H9 (cell line): ENCODE measurements at regions not wholly inside any gene's neighbourhood (a gene's known extent, or its start where the extent isn't known, plus 50 kb on each side); places are given as distances from the start of the nearest gene placed in this dataset.

Experiments used
- DNase-seq: peaks from one replicate; pipeline ENCODE4 v3.0.0-alpha.2; 2017
- H2AFZ ChIP-seq: one replicate; pipeline ENCODE4 v1.6.1; 2013; ENCODE audit warnings: mild to moderate bottlenecking, low read length, control low read depth, moderate library complexity
- H2AK5ac ChIP-seq: 2 replicates; pipeline ENCODE4 v1.6.1; 2013; ENCODE audit warnings: low read length, control low read depth, mixed read lengths; ENCODE audit not compliant: insufficient read length
- H2BK120ac ChIP-seq: one replicate; pipeline ENCODE4 v1.6.1; 2013; ENCODE audit warnings: low read depth, mild to moderate bottlenecking, low read length, control low read depth, inconsistent platforms; ENCODE audit not compliant: poor library complexity, severe bottlenecking
- H2BK12ac ChIP-seq: 2 replicates; pipeline ENCODE4 v1.6.1; 2013; ENCODE audit warnings: low read length, control low read depth, mixed read lengths, low read depth; ENCODE audit not compliant: insufficient read length
- H2BK15ac ChIP-seq: 2 replicates; pipeline ENCODE4 v1.6.1; 2013; ENCODE audit warnings: low read depth, low read length, control low read depth
- H2BK20ac ChIP-seq: one replicate; pipeline ENCODE4 v1.6.1; 2013; ENCODE audit warnings: low read depth, mild to moderate bottlenecking, low read length, control low read depth, inconsistent platforms; ENCODE audit not compliant: poor library complexity, severe bottlenecking
- H2BK5ac ChIP-seq: 2 replicates; pipeline ENCODE4 v1.6.1; 2013; ENCODE audit warnings: low read length, control low read depth, mixed read lengths; ENCODE audit not compliant: insufficient read length
- H3K14ac ChIP-seq: 2 replicates; pipeline ENCODE4 v1.6.1; 2013; ENCODE audit warnings: low read length, control low read depth; ENCODE audit not compliant: insufficient read depth
- H3K18ac ChIP-seq: 2 replicates; pipeline ENCODE4 v1.6.1; 2013; ENCODE audit warnings: low read depth, mild to moderate bottlenecking, mixed read lengths, low read length, control low read depth; ENCODE audit not compliant: insufficient read length
- H3K23ac ChIP-seq: 2 replicates; pipeline ENCODE4 v1.6.1; 2013; ENCODE audit warnings: low read length, control low read depth, mixed read lengths, low read depth; ENCODE audit not compliant: insufficient read length
- H3K23me2 ChIP-seq: 2 replicates; pipeline ENCODE4 v1.6.1; 2013; ENCODE audit warnings: low read depth, mild to moderate bottlenecking, mixed read lengths, low read length, control low read depth; ENCODE audit not compliant: insufficient read length, poor library complexity, severe bottlenecking
- H3K27ac ChIP-seq: 2 replicates; pipeline ENCODE4 v1.5.1; 2013; ENCODE audit warnings: low read length, control low read depth, mixed read lengths, low read depth; ENCODE audit not compliant: insufficient read length
- H3K27me3 ChIP-seq: 2 replicates; pipeline ENCODE4 v1.6.1; 2013; ENCODE audit warnings: low read length, control low read depth, inconsistent platforms; ENCODE audit not compliant: insufficient read depth
- H3K4ac ChIP-seq: 2 replicates; pipeline ENCODE4 v1.6.1; 2013; ENCODE audit warnings: low read depth, mild to moderate bottlenecking, control low read depth, inconsistent platforms, low read length, moderate library complexity
- H3K4me1 ChIP-seq: 2 replicates; pipeline ENCODE4 v1.6.1; 2013; ENCODE audit warnings: low read length, control low read depth, inconsistent platforms; ENCODE audit not compliant: insufficient read depth
- H3K4me2 ChIP-seq: 2 replicates; pipeline ENCODE4 v1.6.1; 2013; ENCODE audit warnings: low read length, control low read depth, mixed read lengths; ENCODE audit not compliant: insufficient read length, insufficient read depth
- H3K56ac ChIP-seq: 2 replicates; pipeline ENCODE4 v1.6.1; 2013; ENCODE audit warnings: low read depth, mild to moderate bottlenecking, mixed read lengths, low read length, control low read depth; ENCODE audit not compliant: insufficient read length
- H3K79me1 ChIP-seq: 2 replicates; pipeline ENCODE4 v1.6.1; 2013; ENCODE audit warnings: low read depth, mild to moderate bottlenecking, moderate library complexity, low read length, control low read depth, inconsistent platforms; ENCODE audit not compliant: insufficient read depth, poor library complexity, severe bottlenecking
- H3K79me2 ChIP-seq: 2 replicates; pipeline ENCODE4 v1.6.1; 2013; ENCODE audit warnings: low read length, control low read depth, inconsistent platforms; ENCODE audit not compliant: insufficient read depth
- H3K9ac ChIP-seq: 2 replicates; pipeline ENCODE4 v1.6.1; 2013; ENCODE audit warnings: low read length, control low read depth, mixed read lengths; ENCODE audit not compliant: insufficient read length; ENCODE audit errors: extremely low read depth
- H3K9me3 ChIP-seq: one replicate; pipeline ENCODE4 v1.6.1; 2013; ENCODE audit warnings: low read depth, low read length, inconsistent platforms; ENCODE audit not compliant: control insufficient read depth
- H3T11ph ChIP-seq: one replicate; pipeline ENCODE4 v1.6.1; 2013; ENCODE audit warnings: mild to moderate bottlenecking, low read length, control low read depth, inconsistent platforms
- H4K20me1 ChIP-seq: one replicate; pipeline ENCODE4 v1.6.1; 2013; ENCODE audit not compliant: control insufficient read depth, insufficient read length, insufficient read depth
- H4K5ac ChIP-seq: 2 replicates; pipeline ENCODE4 v1.6.1; 2013; ENCODE audit warnings: low read depth, mild to moderate bottlenecking, mixed read lengths, low read length, control low read depth; ENCODE audit not compliant: insufficient read length
- H4K8ac ChIP-seq: replicated peaks from 2 replicates; pipeline ENCODE4 v1.6.1; 2013; ENCODE audit warnings: low read length, control low read depth, mixed read lengths, low read depth; ENCODE audit not compliant: insufficient read length
- H4K91ac ChIP-seq: 2 replicates; pipeline ENCODE4 v1.6.1; 2013; ENCODE audit warnings: low read depth, mild to moderate bottlenecking, moderate library complexity, mixed read lengths, low read length, control low read depth; ENCODE audit not compliant: insufficient read length
- H3K27ac Mint-ChIP-seq, 3 experiments: 2 replicates in 2 of 3; 3 replicates in 1 of 3; pipeline ENCODE4 v1.8.0; 2020 to 2021; ENCODE audit warnings: mixed read lengths in 3 of 3, mild to moderate bottlenecking in 1 of 3, moderate library complexity in 1 of 3
- H3K27me3 Mint-ChIP-seq: 2 replicates; pipeline ENCODE4 v1.8.0; 2021; ENCODE audit warnings: low read depth, mild to moderate bottlenecking, moderate library complexity, mixed read lengths
- H3K36me3 Mint-ChIP-seq, 3 experiments: 2 replicates in 2 of 3; 3 replicates in 1 of 3; pipeline ENCODE4 v1.8.0; 2020 to 2021; ENCODE audit warnings: low read depth in 3 of 3, mixed read lengths in 3 of 3; ENCODE audit not compliant: insufficient read depth in 1 of 3
- H3K4me1 Mint-ChIP-seq, 2 experiments: 2 replicates each; pipeline ENCODE4 v1.8.0; 2020; ENCODE audit warnings: mixed read lengths in 2 of 2
- H3K4me3 Mint-ChIP-seq, 2 experiments: 2 replicates in 1 of 2; 3 replicates in 1 of 2; pipeline ENCODE4 v1.8.0; 2020 to 2021; ENCODE audit warnings: mild to moderate bottlenecking in 2 of 2, mixed read lengths in 2 of 2, moderate library complexity in 1 of 2
- H3K9me3 Mint-ChIP-seq, 2 experiments: 2 replicates in 1 of 2; 3 replicates in 1 of 2; pipeline ENCODE4 v1.8.0; 2020; ENCODE audit warnings: mild to moderate bottlenecking in 2 of 2, mixed read lengths in 2 of 2, moderate library complexity in 1 of 2
- CTCF ChIP-seq: fragments of 200-600 bp; sonication (generic); conservative IDR thresholded peaks from 3 replicates; pipeline ENCODE4 v1.8.0; 2021; ENCODE audit warnings: antibody characterized with exemption, mild to moderate bottlenecking
- WGBS: extraction: QIAGEN DNeasy Blood & Tissue Kit; methylation state at CpG from one replicate; pipeline ENCODE4 v1.1.7; 2013; ENCODE audit warnings: missing lambda C conversion rate, low lambda C conversion rate, mixed read lengths; ENCODE audit not compliant: insufficient read length; ENCODE audit errors: extremely low coverage; 5-methylcytosine and 5-hydroxymethylcytosine counted together

- H3K79me1 ChIP-seq: no peaks in the 10 kb centered on the region
- Mint-ChIP-seq H3K4me3 (no peak overlapping the region), H3K9me3 (no peaks in the 10 kb centered on the region), H3K27ac (no peak overlapping the region), H3K36me3 (no peaks in the 10 kb centered on the region; a peak in 1 of 7 replicates), H3K4me1 (no peaks in the 10 kb centered on the region), H3K27me3 (peaks cover 1% of the 10 kb centered on the region; the same call in 1 of the 2 replicates)
- H3K56ac ChIP-seq: no peak overlapping the region
- no peaks in the 10 kb centered on the region for H3K79me2 ChIP-seq
- H4K20me1 ChIP-seq: no peaks in the 10 kb centered on the region
- no peak overlapping the region for H3K14ac ChIP-seq
- H2BK12ac ChIP-seq: no peak overlapping the region
- no peak overlapping the region for H3K23ac ChIP-seq
- TF ChIP-seq CTCF: no peak
- no peak overlapping the region for H3K4ac ChIP-seq
- H3T11ph ChIP-seq: no peak overlapping the region
- H3K9me3 ChIP-seq: no peaks in the 10 kb centered on the region
- H2BK15ac ChIP-seq: no peak overlapping the region
- no peak overlapping the region for H3K9ac ChIP-seq
- H4K91ac ChIP-seq: no peak overlapping the region
- H3K23me2 ChIP-seq: no peaks in the 10 kb centered on the region
- no peak overlapping the region for H4K5ac ChIP-seq
- H2BK120ac ChIP-seq: no peak overlapping the region
- no peaks in the 10 kb centered on the region for H3K27me3 ChIP-seq
- no peak overlapping the region for H3K4me2 ChIP-seq
- DNase-seq: no peak
- no peak overlapping the region for H4K8ac ChIP-seq
- H2BK5ac ChIP-seq: no peak overlapping the region
- H3K18ac ChIP-seq: no peak overlapping the region
- H2AFZ ChIP-seq: no peak overlapping the region
- no peak overlapping the region for H3K27ac ChIP-seq
- no peaks in the 10 kb centered on the region for H3K4me1 ChIP-seq
- H2BK20ac ChIP-seq: no peak overlapping the region
- no peak overlapping the region for H2AK5ac ChIP-seq
- WGBS: no CpG with 5 or more reads among the region's 2 CpGs
Observed at GRCh38 chr4:29151584-29151983, 1568.6 kb upstream of the PCDH7 start.
